Sigmoid colon (tissue), 6 donors: ENCODE measurements at regions not wholly inside any gene's neighbourhood (a gene's known extent, or its start where the extent isn't known, plus 50 kb on each side); places are given as distances from the start of the nearest gene placed in this dataset.

Source experiments
- DNase-seq: peaks from one replicate; pipeline ENCODE4 v3.0.0-alpha.2; 2019
- H3K27ac ChIP-seq, 4 donors: fragments of 200-600 bp; sonication (generic); one replicate each; pipeline ENCODE4 v1.5.1; 2016 to 2019; ENCODE audit warnings: mild to moderate bottlenecking in 1 of 4
- H3K27me3 ChIP-seq, 3 donors: fragments of 200-600 bp; sonication (generic); one replicate each; pipeline ENCODE4 v1.5.1; 2019; ENCODE audit warnings: mild to moderate bottlenecking in 1 of 3
- H3K36me3 ChIP-seq, 4 donors: fragments of 200-600 bp; sonication (generic); one replicate each; pipeline ENCODE4 v1.5.1; 2016 to 2019
- H3K4me1 ChIP-seq, 4 donors: fragments of 200-600 bp; sonication (generic); one replicate each; pipeline ENCODE4 v1.5.1; 2017 to 2019
- H3K4me3 ChIP-seq, 4 donors: fragments of 200-600 bp; sonication (generic); one replicate each; pipeline ENCODE4 v1.5.1; 2017 to 2019; ENCODE audit warnings: mild to moderate bottlenecking in 2 of 4, moderate library complexity in 1 of 4
- H3K9me3 ChIP-seq, 4 donors: fragments of 200-600 bp in 3 of 4; sonication (generic) in 3 of 4; one replicate each; pipeline versions ENCODE4 v1.5.1 to v1.6.1; 2013 to 2019
- CTCF ChIP-seq, 4 experiments: fragments of 450-650 bp in 3 of 4; fragments of 200-600 bp in 1 of 4; IDR thresholded peaks; one replicate each; pipeline ENCODE4 v1.5.1; 2016 to 2019; ENCODE audit warnings: antibody characterized with exemption in 4 of 4, mild to moderate bottlenecking in 3 of 4, moderate library complexity in 2 of 4
- EP300 ChIP-seq, 4 donors: sonication (generic); formaldehyde crosslinking; IDR thresholded peaks; one replicate each; pipeline ENCODE4 v1.6.1; 2017; ENCODE audit warnings: antibody characterized with exemption in 4 of 4
- POLR2A ChIP-seq, 2 donors: fragments of 450-650 bp; IDR thresholded peaks; one replicate each; pipeline ENCODE4 v1.6.1; 2016; ENCODE audit warnings: antibody characterized with exemption in 2 of 2, mild to moderate bottlenecking in 2 of 2, moderate library complexity in 2 of 2
- POLR2AphosphoS5 ChIP-seq, 4 donors: sonication (generic); formaldehyde crosslinking; IDR thresholded peaks; one replicate each; pipeline ENCODE4 v1.6.1; 2017; ENCODE audit warnings: antibody characterized with exemption in 4 of 4
- WGBS, 2 donors: extraction: QIAGEN DNeasy Blood & Tissue Kit; methylation state at CpG; one replicate each; pipeline ENCODE4 v1.1.7; 2013; 5-methylcytosine and 5-hydroxymethylcytosine counted together
- intact Hi-C: fragments of 100-400 bp; cut with DNase I; formaldehyde crosslinking; loops from one replicate; pipeline ENCODE4 v1.15.1; 2023
- donor health status: healthy with polysubstance abuse.
- donor health status: healthy.

DNA sequence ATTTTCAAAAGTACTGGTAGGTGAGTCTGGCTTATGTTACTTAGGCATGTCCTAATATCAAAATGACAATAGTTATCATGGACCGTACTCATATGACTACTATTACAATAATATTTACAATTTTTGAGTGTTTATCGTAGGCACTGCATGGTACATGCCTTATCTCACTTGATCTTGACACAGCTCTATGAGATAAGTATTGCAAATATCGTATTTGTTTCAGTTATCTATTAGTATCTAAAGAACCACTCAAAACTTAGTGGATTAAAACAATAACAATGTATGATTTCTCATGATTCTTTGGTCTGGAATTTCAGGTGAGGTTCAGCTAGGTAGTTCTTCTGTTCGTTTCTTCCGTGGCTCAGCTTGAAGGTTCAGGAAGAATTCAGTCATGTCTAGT, 59.7 kb upstream of the XCR1 start:
- TF ChIP-seq CTCF (IDR thresholded peaks at IDR 0.05) (no peak), EP300 (IDR thresholded peaks at IDR 0.05) (no peak), POLR2AphosphoS5 (IDR thresholded peaks at IDR 0.05) (no peak), POLR2A (IDR thresholded peaks at IDR 0.05) (no peak)
- Histone ChIP-seq H3K9me3 (no peaks in the 10 kb centered on the region), H3K36me3 (no peaks in the 10 kb centered on the region), H3K4me3 (no peak overlapping the region), H3K27ac (no peak overlapping the region), H3K27me3 (no peaks in the 10 kb centered on the region), H3K4me1 (no peaks in the 10 kb centered on the region)
- 74 to 83% methylated on average over 5 of the region's 5 CpGs for WGBS, 2 donors
- no peak for DNase-seq
- intact Hi-C loops = loop anchor here (10.0 kb wide), 2 partner anchors 288 to 358 kb away; partner anchors contain the start of gene CCR5

- DNase-seq = no peak
- no peak for TF ChIP-seq POLR2A (IDR thresholded peaks at IDR 0.05)
- no peak for TF ChIP-seq CTCF (IDR thresholded peaks at IDR 0.05)
- TF ChIP-seq EP300 (IDR thresholded peaks at IDR 0.05) = no peak
- TF ChIP-seq POLR2AphosphoS5 (IDR thresholded peaks at IDR 0.05) = no peak
- Histone ChIP-seq H3K27me3 (no peaks in the 10 kb centered on the region), H3K9me3 (no peaks in the 10 kb centered on the region), H3K4me1 (no peaks in the 10 kb centered on the region), H3K4me3 (no peak overlapping the region), H3K27ac (no peak overlapping the region), H3K36me3 (no peaks in the 10 kb centered on the region)
- intact Hi-C loops = loop anchor here (10.0 kb wide), 2 partner anchors 289 to 359 kb away; partner anchors contain the start of gene CCR5
- WGBS, 2 donors = 89 to 92% methylated on average over 4 of the region's 4 CpGs
Observed at GRCh38 chr3:46086083-46086437, 58.8 kb upstream of the XCR1 start.

- H3K27ac ChIP-seq = no peak overlapping the region
- no peaks in the 10 kb centered on the region for H3K36me3 ChIP-seq
- no peaks in the 10 kb centered on the region for H3K27me3 ChIP-seq
- no peak overlapping the region for H3K4me3 ChIP-seq
- no peaks in the 10 kb centered on the region for H3K9me3 ChIP-seq
- H3K4me1 ChIP-seq = no peaks in the 10 kb centered on the region
- WGBS, 2 donors = 58 to 81% methylated on average over 3 of the region's 3 CpGs
- no peak for DNase-seq
- intact Hi-C loops = loop anchor here (10.0 kb wide), 2 partner anchors 289 to 359 kb away; partner anchors contain the start of gene CCR5
- TF ChIP-seq POLR2AphosphoS5 (IDR thresholded peaks at IDR 0.05) (no peak), CTCF (IDR thresholded peaks at IDR 0.05) (no peak), EP300 (IDR thresholded peaks at IDR 0.05) (no peak), POLR2A (IDR thresholded peaks at IDR 0.05) (no peak)
Observed at GRCh38 chr3:46085421-46086082, 58.3 kb upstream of the XCR1 start.

- H3K9me3 ChIP-seq = no peaks in the 10 kb centered on the region
- no peak for DNase-seq
- H3K27me3 ChIP-seq = no peaks in the 10 kb centered on the region
- H3K4me3 ChIP-seq = no peak overlapping the region
- no peaks in the 10 kb centered on the region for H3K36me3 ChIP-seq
- WGBS, 2 donors = 96 to 97% methylated on average over 1 of the region's 1 CpG
- intact Hi-C loops = loop anchor here (10.0 kb wide), 2 partner anchors 291 to 361 kb away; partner anchors contain the start of gene CCR5
- H3K4me1 ChIP-seq = no peaks in the 10 kb centered on the region
- no peak for TF ChIP-seq POLR2AphosphoS5 (IDR thresholded peaks at IDR 0.05)
- no peak for TF ChIP-seq EP300 (IDR thresholded peaks at IDR 0.05)
- no peak for TF ChIP-seq CTCF (IDR thresholded peaks at IDR 0.05)
- no peak for TF ChIP-seq POLR2A (IDR thresholded peaks at IDR 0.05)
- no peak overlapping the region for H3K27ac ChIP-seq
Observed at GRCh38 chr3:46083956-46084355, 56.7 kb upstream of the XCR1 start.
